GM12878 (cell line): ENCODE measurements at regions not wholly inside any gene's neighbourhood (a gene's known extent, or its start where the extent isn't known, plus 50 kb on each side); places are given as distances from the start of the nearest gene placed in this dataset.

Experiments used
- BACH1 ChIP-seq: fragments of 450-650 bp; IDR thresholded peaks from 2 replicates; pipeline ENCODE4 v1.6.1; 2017; ENCODE audit warnings: mild to moderate bottlenecking, borderline replicate concordance
- CEBPB ChIP-seq, 2 experiments: fragments of 150-350 bp in 1 of 2; IDR thresholded peaks; 2 replicates each; pipeline ENCODE4 v1.6.1; 2012 to 2014; ENCODE audit warnings: low read depth in 2 of 2, low read length in 2 of 2, borderline replicate concordance in 1 of 2, inconsistent platforms in 1 of 2
- FOXK2 ChIP-seq: fragments of 450-650 bp; IDR thresholded peaks from 2 replicates; pipeline ENCODE4 v1.6.1; 2017; ENCODE audit warnings: mild to moderate bottlenecking, moderate library complexity
- POLR2AphosphoS5 ChIP-seq: IDR thresholded peaks from 2 replicates; pipeline ENCODE4 v1.6.1; 2011; ENCODE audit warnings: mild to moderate bottlenecking, low read length, inconsistent platforms
- RBBP5 ChIP-seq: fragments of 200-600 bp; sonication (generic); conservative IDR thresholded peaks from 2 replicates; pipeline ENCODE4 v1.6.1; 2016
- ZNF217 ChIP-seq: fragments of 450-650 bp; IDR thresholded peaks from 2 replicates; pipeline ENCODE4 v1.6.1; 2017; ENCODE audit warnings: antibody characterized with exemption, mild to moderate bottlenecking
- TF ChIP-seq, protein P1 (sequence below), 3 experiments: IDR thresholded peaks in 2 of 3; conservative IDR thresholded peaks in 1 of 3; 2 replicates each; pipeline ENCODE4 v1.5.1; 2011; ENCODE audit warnings: low read depth in 3 of 3, low read length in 3 of 3, mild to moderate bottlenecking in 3 of 3, control low read depth in 2 of 3, moderate library complexity in 2 of 3, inconsistent platforms in 1 of 3, mixed read lengths in 1 of 3; ENCODE audit not compliant: control insufficient read depth in 2 of 3, insufficient read depth in 1 of 3; ENCODE audit errors: extremely low read depth in 1 of 3
- TF ChIP-seq, protein P2 (sequence below): IDR thresholded peaks from 2 replicates; pipeline ENCODE4 v1.6.1; 2012; ENCODE audit warnings: low read depth, low read length, improper control_type of control experiment

DNA sequence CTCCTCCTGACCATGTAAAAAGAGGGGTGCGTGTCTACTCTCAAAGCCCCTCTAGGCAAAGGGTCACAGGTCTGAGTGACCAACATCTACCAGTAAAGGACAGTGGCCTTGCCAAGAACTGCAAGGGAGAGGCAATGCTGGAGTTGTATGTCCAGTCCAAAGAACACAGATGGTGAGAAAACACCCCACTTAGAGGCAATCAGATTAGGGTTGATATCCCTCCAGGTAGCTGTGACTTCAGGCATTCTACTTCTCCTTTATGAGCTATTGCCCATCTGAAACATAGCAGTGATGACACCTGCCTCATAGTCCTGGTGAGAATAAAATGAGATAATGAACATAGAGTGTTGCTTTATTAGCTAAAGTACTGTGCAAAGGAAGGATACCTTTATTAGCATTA lies 50.8 kb upstream of the MAFB start:
- no peak for TF ChIP-seq FOXK2
- TF ChIP-seq, protein P1, sequence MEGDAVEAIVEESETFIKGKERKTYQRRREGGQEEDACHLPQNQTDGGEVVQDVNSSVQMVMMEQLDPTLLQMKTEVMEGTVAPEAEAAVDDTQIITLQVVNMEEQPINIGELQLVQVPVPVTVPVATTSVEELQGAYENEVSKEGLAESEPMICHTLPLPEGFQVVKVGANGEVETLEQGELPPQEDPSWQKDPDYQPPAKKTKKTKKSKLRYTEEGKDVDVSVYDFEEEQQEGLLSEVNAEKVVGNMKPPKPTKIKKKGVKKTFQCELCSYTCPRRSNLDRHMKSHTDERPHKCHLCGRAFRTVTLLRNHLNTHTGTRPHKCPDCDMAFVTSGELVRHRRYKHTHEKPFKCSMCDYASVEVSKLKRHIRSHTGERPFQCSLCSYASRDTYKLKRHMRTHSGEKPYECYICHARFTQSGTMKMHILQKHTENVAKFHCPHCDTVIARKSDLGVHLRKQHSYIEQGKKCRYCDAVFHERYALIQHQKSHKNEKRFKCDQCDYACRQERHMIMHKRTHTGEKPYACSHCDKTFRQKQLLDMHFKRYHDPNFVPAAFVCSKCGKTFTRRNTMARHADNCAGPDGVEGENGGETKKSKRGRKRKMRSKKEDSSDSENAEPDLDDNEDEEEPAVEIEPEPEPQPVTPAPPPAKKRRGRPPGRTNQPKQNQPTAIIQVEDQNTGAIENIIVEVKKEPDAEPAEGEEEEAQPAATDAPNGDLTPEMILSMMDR (IDR thresholded peaks at IDR 0.05 in 2 of 3, conservative IDR thresholded peaks at IDR 0.05 in 1 of 3; ENCODE audit: control insufficient read depth in 2 of 3, extremely low read depth in 1 of 3, insufficient read depth in 1 of 3, low read depth in 3 of 3, low read length in 3 of 3): no peak
- TF ChIP-seq, protein P2, sequence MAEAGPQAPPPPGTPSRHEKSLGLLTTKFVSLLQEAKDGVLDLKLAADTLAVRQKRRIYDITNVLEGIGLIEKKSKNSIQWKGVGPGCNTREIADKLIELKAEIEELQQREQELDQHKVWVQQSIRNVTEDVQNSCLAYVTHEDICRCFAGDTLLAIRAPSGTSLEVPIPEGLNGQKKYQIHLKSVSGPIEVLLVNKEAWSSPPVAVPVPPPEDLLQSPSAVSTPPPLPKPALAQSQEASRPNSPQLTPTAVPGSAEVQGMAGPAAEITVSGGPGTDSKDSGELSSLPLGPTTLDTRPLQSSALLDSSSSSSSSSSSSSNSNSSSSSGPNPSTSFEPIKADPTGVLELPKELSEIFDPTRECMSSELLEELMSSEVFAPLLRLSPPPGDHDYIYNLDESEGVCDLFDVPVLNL: no peak
- no peak for TF ChIP-seq CEBPB (IDR thresholded peaks at IDR 0.05; ENCODE audit: borderline replicate concordance in 1 of 2, low read depth in 2 of 2, low read length in 2 of 2)
- TF ChIP-seq RBBP5: no peak
- TF ChIP-seq BACH1: no peak
- no peak for TF ChIP-seq ZNF217
- TF ChIP-seq POLR2AphosphoS5: no peak
